ENCODE measurements at regions not wholly inside any gene's neighbourhood (a gene's known extent, or its start where the extent isn't known, plus 50 kb on each side); places are given as distances from the start of the nearest gene placed in this dataset.
"Not testable (repeated sequence)": the region's sequence is repeated elsewhere in the genome, so short reads cannot be mapped to it uniquely, and the experiment has no call there.

DNA sequence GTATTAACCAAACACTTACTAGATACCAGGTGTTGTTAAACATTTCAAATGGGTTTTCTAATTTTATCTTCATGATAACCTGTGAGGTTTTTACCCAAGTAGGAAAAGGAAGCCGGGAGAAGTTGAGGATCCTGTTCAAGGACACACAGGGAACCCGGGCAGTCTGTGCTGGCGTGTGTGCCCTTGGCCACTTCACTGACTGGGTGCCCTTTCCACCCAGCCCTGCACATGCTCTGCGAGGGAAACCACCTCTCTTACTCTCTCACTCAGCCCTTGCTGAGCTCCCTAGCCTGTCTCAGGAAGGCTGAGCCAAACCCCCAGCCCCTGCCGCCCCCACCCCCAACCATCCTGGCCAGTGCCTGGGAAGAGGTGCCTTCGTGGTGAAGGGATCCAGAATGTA lies 51.8 kb downstream of the TEX44 start:
- DNase-seq (ENCODE audit: low read depth in 1 of 2, low spot score in 1 of 2): no peak

DNA sequence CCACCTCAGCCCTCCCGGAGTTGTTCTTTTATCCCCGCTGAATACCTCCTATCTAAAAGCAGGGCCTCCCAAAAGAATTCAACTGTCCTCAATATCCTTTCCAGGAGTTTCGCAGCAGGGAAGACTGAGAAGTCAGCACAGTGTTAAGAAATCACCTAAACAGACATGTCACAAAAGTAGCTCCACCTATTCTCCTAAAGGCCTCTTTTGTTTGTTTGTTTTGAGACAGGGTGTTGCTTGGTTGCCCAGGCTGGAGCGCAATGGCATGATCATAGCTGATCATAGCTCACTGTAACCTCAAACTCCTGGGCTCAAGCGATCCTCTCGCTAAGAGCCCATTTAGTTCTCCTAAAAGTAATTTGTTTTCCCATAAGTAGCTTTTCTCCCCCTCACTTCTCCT lies 53.8 kb downstream of the TEX44 start:
- DNase-seq (ENCODE audit: low read depth in 1 of 2, low spot score in 1 of 2): no peak

DNA sequence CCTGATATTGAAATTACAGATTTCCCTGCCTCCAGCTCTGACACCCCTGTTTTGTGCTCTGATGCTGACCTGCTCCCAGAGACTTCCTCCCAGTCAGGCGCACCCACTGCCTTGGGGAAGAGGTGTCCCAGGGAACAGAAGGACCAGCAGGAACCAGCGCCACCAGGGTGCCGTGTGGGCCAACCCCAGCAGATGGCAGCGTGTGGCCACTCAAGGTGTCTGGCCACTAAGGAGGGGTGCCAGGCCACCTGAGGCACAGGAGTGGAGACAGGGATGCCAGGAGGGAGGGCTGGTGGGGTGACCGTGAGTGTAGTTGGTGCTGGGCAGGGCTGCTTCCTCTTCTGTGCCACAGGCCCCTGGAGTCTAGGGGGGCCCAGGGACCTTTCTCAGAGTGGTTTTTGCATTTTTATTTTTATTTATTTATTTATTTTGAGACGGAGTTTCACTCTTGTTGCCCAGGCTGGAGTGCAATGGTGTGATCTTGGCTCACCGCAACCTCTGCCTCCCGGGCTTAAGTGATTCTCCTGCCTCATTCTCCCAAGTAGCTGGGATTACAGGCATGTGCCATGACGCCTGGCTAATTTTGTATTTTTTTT lies 56.0 kb downstream of the TEX44 start:
- DNase-seq (ENCODE audit: low read depth in 1 of 2, low spot score in 1 of 2): peak in 1 of 2 donors; percentile 44

DNA sequence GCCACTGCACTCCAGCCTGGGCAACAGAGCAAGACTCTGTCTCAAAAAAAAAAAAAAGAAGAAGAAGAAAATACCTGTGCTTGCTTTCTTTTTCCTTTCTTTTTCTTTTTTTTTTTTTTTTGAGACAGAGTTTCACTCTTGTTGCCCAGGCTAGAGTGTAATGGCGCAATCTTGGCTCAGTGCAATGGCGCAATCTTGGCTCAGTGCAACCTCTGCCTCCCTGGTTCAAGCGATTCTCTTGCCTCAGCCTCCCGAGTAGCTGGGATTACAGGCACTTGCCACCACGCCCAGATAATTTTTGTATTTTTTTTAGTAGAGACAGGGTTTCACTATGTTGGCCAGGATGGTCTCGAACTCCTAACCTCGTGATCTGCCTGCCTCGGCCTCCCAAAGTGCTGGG lies 56.8 kb upstream of the PTMA start:
- DNase-seq (ENCODE audit: low read depth in 1 of 2, low spot score in 1 of 2): not testable (repeated sequence)

DNA sequence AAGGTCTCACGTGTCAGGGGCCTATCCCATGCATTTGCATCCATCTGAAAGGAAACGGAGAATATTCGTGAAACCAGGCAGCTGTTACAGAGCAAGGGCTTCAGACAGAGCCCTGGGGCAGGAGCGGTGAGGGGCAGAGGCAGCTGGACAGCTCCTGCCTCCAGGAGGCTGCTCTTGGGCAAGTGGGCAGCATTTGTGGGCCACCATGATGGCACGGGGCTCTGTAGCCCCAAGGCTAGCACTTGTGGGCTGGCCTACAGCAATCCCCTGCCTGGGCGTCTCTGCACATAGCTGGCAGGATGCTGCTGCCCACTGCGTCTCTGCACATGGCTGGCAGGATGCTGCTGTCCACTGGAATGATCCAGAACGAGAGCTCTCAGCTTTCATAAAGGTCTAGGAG lies 52.8 kb upstream of the PTMA start:
- DNase-seq (ENCODE audit: low read depth in 1 of 2, low spot score in 1 of 2): no peak

DNA sequence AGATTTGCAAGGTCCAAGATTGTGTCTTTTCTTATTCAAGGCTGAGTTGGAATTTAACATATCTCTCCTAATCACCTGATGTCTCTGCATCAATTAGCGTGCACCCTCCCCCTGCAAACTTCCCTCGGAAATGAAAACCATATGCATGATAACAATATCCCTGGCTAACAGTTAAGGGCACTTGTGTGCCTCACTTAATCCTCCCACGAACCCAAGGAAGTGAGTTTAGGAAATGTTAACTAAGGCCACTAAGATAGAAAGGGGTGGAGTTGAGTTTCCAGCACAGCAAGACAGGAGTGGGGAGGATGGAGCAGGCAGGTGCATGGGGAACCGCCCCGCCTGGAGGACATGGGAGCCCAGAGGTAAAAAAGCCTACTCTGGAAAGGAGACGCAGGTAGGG lies 52.4 kb upstream of the PTMA start:
- no peak for DNase-seq (ENCODE audit: low read depth in 1 of 2, low spot score in 1 of 2)
